HG03571 (cell line): ENCODE measurements at regions not wholly inside any gene's neighbourhood (a gene's known extent, or its start where the extent isn't known, plus 50 kb on each side); places are given as distances from the start of the nearest gene placed in this dataset.

Experiments
- ATAC-seq: cut with Tn5 transposase; IDR thresholded peaks from one replicate; pipeline ENCODE4 v1.9.1; 2021; ENCODE audit not compliant: unreplicated experiment

DNA sequence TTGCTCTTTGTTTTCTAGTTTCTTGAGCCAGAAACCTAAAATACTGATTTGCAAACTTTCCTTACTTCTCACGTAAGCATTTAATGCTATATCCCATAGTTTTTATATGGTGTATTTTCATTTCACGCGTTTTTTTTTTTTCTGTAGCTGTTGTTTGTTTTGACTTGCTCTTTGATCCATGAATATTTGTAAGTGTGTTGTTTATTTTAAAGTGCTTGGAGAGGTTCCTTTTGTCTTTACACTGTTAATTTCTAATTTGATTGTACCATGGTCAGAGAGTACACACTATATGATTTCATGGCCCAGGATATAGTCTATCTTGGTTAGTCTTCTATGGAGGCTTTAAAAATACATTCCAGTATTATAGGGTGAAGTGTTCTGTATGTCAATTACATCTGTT lies 84.8 kb upstream of the RNF217 start:
- no peak for ATAC-seq

DNA sequence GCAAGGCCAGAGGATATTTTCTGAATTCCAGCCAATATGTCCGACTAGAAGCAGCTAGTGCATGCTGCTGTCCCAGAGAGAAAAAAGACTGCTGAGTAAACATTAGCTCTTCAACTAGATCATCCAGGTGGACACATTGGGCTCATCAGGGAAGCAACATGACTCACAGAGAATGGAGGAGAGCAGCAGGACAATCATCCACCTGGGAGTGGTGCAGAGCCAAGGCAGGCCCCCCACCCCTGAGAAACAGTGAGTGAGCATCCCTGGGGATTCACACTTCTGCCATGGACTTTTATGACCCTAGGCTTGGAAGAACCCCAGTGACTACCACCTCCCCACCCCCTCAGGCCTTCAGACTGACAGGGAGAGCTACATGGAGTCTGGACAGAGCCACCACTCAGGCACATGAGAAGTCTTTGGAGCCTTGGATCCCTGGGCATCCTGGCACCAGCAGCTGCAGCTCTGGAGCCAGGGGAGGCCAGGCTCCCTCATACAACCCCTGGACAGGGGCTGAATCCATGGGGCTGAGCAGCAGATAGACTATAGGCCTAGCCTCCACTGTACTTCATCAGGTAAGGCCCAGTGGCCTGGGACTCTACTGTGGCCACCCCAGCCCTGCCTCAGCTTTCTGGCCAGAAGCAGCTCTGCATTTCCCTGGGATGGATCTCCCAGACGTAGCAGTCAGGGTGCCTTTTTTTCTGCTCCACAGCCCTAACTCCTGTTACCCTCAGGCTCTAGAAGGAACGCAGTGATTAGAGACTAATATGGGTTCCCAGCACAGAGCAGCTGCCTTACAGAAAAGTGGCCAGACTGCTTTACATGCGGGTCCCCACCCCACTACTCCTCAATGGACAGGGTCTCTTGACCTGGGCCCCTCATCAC lies 82.9 kb upstream of the RNF217 start:
- no peak for ATAC-seq

DNA sequence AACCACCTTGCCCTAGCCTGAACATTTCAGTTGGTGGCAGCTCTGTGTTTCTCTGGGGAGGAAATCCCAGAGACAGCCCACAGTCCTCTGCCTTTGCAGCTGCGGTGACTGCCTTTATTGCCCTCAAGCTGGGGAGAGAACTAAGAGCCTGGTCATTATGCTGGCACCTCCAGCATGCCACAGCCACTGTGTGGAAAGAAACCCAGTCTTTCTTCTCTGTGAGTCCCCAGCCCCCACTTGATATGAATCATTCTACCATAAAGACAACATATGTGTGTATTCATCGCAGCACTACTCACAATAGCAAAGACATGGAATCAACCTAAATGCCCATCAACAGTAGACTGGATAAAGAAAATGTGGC lies 82.3 kb upstream of the RNF217 start:
- ATAC-seq = no peak

DNA sequence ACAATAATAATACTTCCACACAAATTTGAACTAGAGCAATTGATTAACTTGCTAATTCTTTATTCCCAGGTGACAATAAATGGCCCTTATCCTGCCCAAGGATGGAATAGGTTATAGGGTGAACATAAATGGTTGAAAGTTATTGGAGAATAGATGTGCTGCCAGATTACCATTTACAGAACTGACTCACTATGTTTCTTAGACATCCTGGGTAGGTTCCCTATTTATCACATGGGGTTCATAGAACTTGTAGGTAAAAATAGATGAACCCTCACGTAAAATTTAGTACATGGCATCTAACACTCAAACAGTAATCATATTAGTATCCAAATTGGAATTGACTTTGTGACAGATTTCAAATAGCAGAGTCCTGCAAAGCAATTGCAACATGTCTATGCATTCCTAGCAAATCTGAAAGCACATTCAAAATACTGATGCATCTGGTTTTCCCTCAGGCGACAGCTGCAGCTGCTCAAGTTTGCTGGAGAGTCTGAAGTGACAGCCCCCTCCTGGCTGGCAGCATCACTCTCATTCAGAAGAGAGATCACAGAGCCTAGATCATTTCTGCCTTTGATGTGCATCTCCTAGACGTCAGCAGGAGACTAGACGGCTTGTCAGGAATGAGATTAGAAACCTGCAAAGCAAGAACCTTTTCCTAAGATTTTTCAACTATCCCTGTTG lies 80.2 kb upstream of the RNF217 start:
- no peak for ATAC-seq

DNA sequence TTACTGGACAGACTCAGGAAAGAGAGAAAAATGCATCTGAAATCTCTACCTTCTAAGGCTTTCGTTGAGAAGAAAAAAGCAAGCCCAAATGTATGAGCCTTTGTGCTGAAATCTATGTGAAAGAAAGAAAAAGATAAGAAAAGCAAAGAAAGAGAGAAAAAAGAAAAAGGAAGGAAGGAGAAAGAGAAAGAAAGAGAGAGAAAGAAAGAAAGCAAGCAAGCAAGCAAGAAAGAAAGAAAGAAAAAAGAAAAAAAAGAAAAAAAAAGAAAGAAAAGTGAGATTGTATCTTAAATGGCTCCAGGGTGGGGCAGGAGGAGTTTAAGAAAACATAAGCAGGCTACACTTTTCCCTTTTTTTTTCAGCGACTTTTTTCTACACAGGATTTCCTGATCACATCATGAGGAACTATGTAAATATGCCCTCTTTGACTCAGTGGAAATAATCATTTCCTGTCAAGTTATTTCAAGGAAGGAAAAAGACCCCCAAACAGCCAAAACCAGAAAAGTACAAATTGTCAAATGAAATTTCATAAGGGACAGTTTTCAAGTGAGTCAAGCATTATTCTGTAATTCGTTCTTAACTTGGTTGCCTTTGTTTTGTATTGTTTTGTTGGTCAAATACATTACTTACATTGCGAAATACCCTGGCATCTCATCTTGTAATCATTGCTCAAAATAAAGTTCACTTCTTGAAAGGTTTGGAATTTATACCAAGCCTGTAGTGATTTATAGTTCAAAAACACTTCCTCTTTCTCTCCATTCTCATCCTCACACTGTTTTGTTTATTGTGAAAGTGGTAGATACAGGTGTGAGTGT lies 79.5 kb upstream of the RNF217 start:
- no peak for ATAC-seq

DNA sequence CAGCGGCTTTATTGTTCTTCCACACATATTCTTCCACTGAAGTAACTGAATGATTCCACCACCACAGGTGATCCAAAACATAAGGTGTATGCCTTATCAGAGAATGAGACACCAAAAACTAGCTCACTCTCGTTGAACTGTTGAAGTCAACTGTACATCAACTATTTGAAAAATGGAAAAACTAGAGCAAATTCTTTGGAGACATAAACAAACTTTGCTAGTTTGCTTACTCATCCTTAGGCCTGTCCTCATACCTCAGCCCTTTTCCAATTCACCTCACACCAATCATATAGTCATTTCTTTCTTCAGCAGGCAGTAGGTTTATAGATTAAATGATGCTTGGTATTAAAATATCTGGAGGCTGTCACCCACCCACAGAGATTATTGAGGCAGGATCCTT lies 77.1 kb upstream of the RNF217 start:
- ATAC-seq = no peak

DNA sequence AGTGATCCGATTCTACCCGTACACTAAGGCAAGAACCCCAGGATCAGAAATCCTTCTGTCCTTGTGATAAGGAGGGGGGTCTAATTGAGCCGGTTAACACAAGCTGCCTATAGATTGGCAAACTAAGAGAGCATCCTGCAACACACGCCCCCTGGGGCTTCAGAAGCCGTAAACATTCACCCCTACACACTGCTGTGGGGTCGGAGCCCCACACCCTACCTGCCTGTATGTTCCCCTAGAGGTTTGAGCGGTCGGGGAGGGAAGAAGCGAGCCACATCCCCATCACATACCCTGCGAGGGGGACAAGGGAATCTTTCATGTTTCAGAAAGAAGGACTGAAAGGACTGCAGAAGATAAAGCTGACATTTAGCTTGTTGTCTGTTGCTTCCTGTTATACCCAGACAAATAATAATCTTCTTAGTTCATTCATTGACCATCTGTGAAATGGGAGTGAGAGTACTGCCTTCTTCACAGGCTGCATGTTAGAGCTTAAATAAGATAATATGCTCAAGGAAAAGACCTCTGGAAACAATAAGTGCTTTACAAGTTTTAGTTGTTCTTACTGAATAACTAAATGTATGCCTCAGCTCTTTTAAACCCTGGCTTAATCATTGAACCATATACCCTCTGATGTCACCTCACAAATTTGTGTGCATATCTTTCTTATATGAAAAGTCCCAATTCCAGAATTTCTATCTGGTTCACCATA lies 74.2 kb upstream of the RNF217 start:
- peak; percentile 17 for ATAC-seq

DNA sequence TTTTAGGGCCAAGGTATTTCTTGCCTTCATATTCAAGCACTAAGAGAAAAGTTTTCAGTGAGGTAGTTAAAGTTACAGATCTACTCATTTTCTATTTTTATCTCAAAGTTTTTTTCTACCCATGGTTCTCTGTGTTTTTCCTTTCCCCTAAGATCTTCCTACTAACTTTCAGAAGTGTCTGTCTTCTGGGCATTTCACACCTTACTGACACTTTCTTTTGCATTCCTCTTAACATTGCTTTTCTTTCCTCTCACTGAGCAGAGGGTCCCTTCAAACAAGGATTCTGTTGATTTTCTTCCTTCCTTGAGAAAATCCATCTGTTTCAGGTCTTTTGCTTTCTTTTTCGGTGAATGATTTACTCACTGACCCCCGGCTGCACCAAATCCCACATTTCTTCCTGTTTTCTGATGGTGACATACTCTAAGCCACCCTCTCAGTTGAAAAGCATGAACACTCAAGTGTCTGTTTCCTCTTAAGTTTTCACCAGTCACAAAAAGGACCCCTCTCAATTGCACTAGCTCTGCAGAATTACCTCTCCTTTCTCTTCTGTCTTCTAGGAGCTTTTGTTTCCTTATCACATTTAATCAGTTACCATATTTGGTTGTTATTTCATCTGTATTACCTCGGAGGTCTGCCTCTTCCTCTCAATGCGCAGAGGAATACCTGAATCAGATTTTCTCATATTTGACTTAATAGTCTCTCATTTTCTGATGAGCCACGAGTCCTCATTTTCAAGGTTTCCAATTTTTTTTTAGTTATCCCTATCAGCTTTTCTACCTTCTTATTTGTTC lies 73.5 kb upstream of the RNF217 start:
- peak; percentile 60 for ATAC-seq

DNA sequence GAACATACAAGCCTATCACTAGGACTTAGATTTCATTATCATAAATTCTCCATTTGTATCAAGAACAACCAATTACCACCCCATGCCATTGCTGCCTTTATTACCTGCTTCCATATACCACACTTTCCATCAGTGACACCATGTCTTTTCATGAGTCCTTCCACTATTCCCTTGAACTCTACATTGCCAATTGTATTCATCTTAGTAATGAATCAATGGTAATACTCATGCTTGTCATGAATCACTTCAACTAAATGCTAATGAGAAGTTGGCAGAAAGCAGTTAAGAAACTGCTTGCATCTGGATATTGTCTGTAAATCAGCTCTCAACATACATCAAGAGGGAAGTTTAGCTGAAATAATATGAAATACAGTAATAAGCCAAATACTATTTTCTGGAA lies 61.2 kb upstream of the RNF217 start:
- ATAC-seq = no peak

DNA sequence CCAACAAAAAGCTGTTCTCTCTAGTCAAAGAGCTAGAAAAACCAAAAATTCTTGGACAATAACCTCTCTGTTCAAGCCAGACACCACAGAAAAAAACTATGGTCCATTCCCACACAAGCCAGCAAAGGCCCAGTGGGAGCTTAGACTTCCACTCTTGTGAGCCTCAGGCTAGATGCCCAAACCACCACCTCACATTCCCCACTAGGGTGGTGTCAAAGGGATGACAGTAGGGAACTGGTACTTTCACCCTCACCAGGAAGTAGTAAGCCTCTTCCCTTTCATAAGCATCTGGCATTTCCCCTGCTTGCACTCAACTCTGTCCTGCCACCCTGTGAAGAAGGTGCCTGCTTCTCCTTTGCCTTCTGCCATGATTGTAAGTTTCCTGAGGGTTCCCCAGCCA lies 58.4 kb upstream of the RNF217 start:
- no peak for ATAC-seq

DNA sequence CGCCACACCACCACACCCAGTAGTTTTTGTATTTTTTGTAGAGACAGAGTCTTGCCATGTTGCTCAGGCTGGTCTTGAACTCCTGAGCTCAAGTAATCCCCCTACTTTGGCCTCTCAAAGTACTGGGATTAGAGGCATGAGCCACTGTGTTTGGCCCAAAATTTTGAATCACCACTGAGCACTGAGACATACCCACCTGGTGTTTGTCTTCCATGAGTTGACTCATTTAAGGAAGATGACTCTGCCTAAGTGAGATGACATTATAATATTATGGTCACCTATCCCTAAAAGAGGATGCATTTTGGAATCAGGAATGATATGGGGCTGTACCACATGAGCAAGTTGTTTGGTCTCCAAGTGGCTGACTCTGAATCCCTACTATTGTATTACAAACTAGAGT lies 54.6 kb upstream of the RNF217 start:
- ATAC-seq = no peak
